GM23248 (cell line): ENCODE measurements at regions not wholly inside any gene's neighbourhood (a gene's known extent, or its start where the extent isn't known, plus 50 kb on each side); places are given as distances from the start of the nearest gene placed in this dataset.

ENCODE experiments used
- DNase-seq: peaks from one replicate; pipeline ENCODE4 v3.0.0-alpha.2; 2015
- H2AFZ ChIP-seq: fragments of 200-600 bp; sonication (generic); 2 replicates; pipeline ENCODE4 v1.6.1; 2016; ENCODE audit warnings: antibody characterized with exemption
- H3F3A ChIP-seq: fragments of 200-600 bp; sonication (generic); 2 replicates; pipeline ENCODE4 v1.6.1; 2016; ENCODE audit warnings: mild to moderate bottlenecking, antibody characterized with exemption, mixed run types; ENCODE audit not compliant: insufficient read depth
- H3K27ac ChIP-seq: fragments of 200-600 bp; sonication (generic); 2 replicates; pipeline ENCODE4 v1.5.1; 2016; ENCODE audit warnings: mild to moderate bottlenecking
- H3K27me3 ChIP-seq: fragments of 200-600 bp; sonication (generic); replicated peaks from 2 replicates; pipeline ENCODE4 v1.6.1; 2016; ENCODE audit warnings: mild to moderate bottlenecking; ENCODE audit not compliant: insufficient read depth
- H3K36me3 ChIP-seq: fragments of 200-600 bp; sonication (generic); 2 replicates; pipeline ENCODE4 v1.6.1; 2016; ENCODE audit warnings: low read depth, mild to moderate bottlenecking
- H3K4me1 ChIP-seq: fragments of 200-600 bp; sonication (generic); 2 replicates; pipeline ENCODE4 v1.6.1; 2016; ENCODE audit warnings: mild to moderate bottlenecking; ENCODE audit not compliant: insufficient read depth
- H3K4me2 ChIP-seq: fragments of 200-600 bp; sonication (generic); one replicate; pipeline ENCODE4 v1.6.1; 2016; ENCODE audit warnings: mild to moderate bottlenecking; ENCODE audit not compliant: unreplicated experiment
- H3K4me3 ChIP-seq: fragments of 200-600 bp; sonication (generic); 2 replicates; pipeline ENCODE4 v1.5.1; 2016; ENCODE audit warnings: mild to moderate bottlenecking
- H3K79me2 ChIP-seq: fragments of 200-600 bp; sonication (generic); 2 replicates; pipeline ENCODE4 v1.6.1; 2016; ENCODE audit warnings: mild to moderate bottlenecking; ENCODE audit not compliant: insufficient read depth
- H3K9ac ChIP-seq: fragments of 200-600 bp; sonication (generic); 2 replicates; pipeline ENCODE4 v1.6.1; 2016; ENCODE audit warnings: mild to moderate bottlenecking
- H3K9me2 ChIP-seq: fragments of 200-600 bp; sonication (generic); 2 replicates; pipeline ENCODE4 v1.6.1; 2016; ENCODE audit warnings: mixed run types, mild to moderate bottlenecking, moderate library complexity; ENCODE audit not compliant: insufficient read depth
- H3K9me3 ChIP-seq: fragments of 200-600 bp; sonication (generic); one replicate; pipeline ENCODE4 v1.6.1; 2017; ENCODE audit warnings: low read depth
- H4K20me1 ChIP-seq: fragments of 200-600 bp; sonication (generic); 2 replicates; pipeline ENCODE4 v1.6.0; 2016; ENCODE audit not compliant: insufficient read depth
- EZH2 ChIP-seq: fragments of 200-600 bp; sonication (generic); IDR thresholded peaks from 2 replicates; pipeline ENCODE4 v1.6.1; 2018; ENCODE audit warnings: antibody characterized with exemption, mild to moderate bottlenecking; ENCODE audit not compliant: insufficient read depth, poor library complexity, severe bottlenecking
- EZH2phosphoT487 ChIP-seq: fragments of 200-600 bp; sonication (generic); IDR thresholded peaks from 2 replicates; pipeline ENCODE4 v1.6.1; 2018; ENCODE audit warnings: antibody characterized with exemption, moderate library complexity, mild to moderate bottlenecking, low read depth; ENCODE audit not compliant: insufficient read depth
- WGBS, 2 experiments: methylation state at CpG; one replicate each; pipeline ENCODE4 v1.1.6; 2015 to 2017; ENCODE audit warnings: low lambda C conversion rate in 2 of 2, low coverage in 1 of 2; ENCODE audit errors: missing lambda C conversion rate in 2 of 2; 5-methylcytosine and 5-hydroxymethylcytosine counted together
- in situ Hi-C: fragments of 300-500 bp; cut with MboI; formaldehyde crosslinking; loops from 2 replicates; pipeline ENCODE4 v1.15.0; 2020

DNA sequence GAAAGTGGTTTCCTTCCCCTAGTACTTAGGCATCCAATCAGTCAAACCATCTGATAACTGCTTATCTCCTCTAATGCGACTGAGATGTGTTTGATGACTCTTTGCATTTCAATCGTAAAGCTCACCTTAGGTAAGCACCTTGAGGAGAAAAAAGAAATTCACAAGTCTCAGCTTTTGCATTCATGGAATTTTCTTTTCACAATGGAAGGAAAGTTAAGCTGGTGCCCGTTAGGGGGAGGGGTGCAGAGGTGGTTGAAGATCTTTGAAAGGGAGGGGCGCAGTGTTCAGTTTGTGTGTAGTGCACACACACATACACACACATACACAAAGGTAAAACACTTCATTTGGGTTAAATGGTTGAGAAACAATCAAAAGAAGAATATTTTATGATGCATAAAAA is 87.1 kb upstream of the SALL4 start:
- H3K9me3 ChIP-seq = no peaks in the 10 kb centered on the region
- H3K79me2 ChIP-seq = no peaks in the 10 kb centered on the region
- H3K36me3 ChIP-seq = no peaks in the 10 kb centered on the region
- H3K27ac ChIP-seq = no peak overlapping the region
- no peak overlapping the region for H3K9ac ChIP-seq
- in situ Hi-C loops = no loop called here
- no peaks in the 10 kb centered on the region for H4K20me1 ChIP-seq
- H3F3A ChIP-seq = no peaks in the 10 kb centered on the region
- no peak for DNase-seq
- H3K4me2 ChIP-seq = no peak overlapping the region
- peaks cover 3% of the 10 kb centered on the region; the same call in 1 of the 2 replicates for H3K4me1 ChIP-seq
- TF ChIP-seq EZH2 (no peak), EZH2phosphoT487 (no peak)
- no peaks in the 10 kb centered on the region for H3K9me2 ChIP-seq
- 60 to 61% methylated on average over 4 of the region's 4 CpGs for WGBS, 2 experiments
- peaks cover 10% of the 10 kb centered on the region for H3K27me3 ChIP-seq
- H2AFZ ChIP-seq = no peak overlapping the region
- H3K4me3 ChIP-seq = no peak overlapping the region

DNA sequence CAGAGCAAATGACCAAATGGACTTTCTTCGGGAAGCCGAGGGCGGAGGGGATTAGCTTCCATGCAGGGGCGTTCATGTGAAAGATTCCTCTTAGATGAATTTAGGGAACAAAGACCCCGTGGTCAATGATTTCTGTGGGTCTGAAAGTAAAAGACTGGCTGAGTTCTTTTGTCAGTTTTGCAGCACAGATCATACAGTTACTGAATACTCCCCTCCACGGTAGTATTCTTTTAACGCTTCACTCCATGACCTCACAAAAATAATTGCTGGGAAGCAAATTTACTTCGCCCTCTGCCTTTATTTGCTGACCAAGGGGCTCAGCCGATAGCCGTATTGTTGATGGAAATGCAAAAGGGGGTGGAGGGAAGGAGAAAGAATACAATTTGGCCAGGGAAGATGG is 86.0 kb upstream of the SALL4 start:
- no peaks in the 10 kb centered on the region for H3K9me2 ChIP-seq
- no peaks in the 10 kb centered on the region for H3K9me3 ChIP-seq
- TF ChIP-seq EZH2 (no peak), EZH2phosphoT487 (no peak)

DNA sequence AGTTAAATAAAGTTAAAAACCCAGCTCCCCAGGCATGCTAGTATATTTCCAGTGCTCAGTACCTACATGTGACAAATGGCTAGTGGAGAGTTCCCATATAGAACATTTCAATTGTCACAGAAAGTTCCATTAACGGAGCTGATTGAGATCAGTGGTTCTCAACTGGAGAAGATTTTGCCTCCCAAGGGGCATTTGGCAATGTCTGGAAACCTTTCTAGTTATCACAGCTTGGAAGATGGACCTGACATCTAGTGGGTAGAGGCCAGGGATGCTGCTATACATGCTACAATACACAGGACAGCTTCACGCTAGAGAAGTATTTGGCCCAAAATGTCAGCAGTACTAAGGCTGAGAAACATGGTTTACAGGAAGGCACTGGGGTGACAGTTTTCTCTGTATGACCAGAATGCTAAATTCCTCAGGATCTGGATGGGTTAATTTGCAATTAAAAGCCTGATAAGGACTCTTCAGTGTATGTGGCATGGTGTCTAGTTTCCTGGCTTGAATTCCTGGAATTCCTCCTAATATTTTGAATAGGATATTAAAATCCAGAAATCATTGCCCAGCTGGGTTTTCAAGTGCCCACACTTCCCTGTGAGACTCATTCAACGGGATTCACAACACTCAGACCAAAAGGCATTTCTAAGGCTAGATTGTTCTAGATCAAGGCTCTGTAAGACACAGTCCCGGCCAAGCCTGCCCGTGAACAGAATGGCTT is 84.7 kb upstream of the SALL4 start:
- DNase-seq = no peak
- Histone ChIP-seq H3K36me3 (no peaks in the 10 kb centered on the region), H3K9ac (no peak overlapping the region), H3K27ac (no peak overlapping the region), H3F3A (no peaks in the 10 kb centered on the region), H3K9me2 (no peaks in the 10 kb centered on the region), H3K79me2 (no peaks in the 10 kb centered on the region), H2AFZ (no peak overlapping the region), H3K4me3 (no peak overlapping the region), H3K4me2 (no peak overlapping the region), H4K20me1 (no peaks in the 10 kb centered on the region), H3K9me3 (no peaks in the 10 kb centered on the region), H3K27me3 (peaks cover 10% of the 10 kb centered on the region), H3K4me1 (peaks cover 5% of the 10 kb centered on the region; the same call in 1 of the 2 replicates)
- 77% methylated on average over 5 of the region's 5 CpGs for WGBS, 2 experiments
- TF ChIP-seq EZH2 (no peak), EZH2phosphoT487 (no peak)
- in situ Hi-C loops = no loop called here

More for the DNA sequence above, 86.0 kb upstream of the SALL4 start:
- Histone ChIP-seq H3K27ac (no peak overlapping the region), H4K20me1 (no peaks in the 10 kb centered on the region), H3F3A (no peaks in the 10 kb centered on the region), H3K4me3 (no peak overlapping the region), H3K9ac (no peak overlapping the region), H3K36me3 (no peaks in the 10 kb centered on the region), H3K4me2 (no peak overlapping the region), H2AFZ (no peak overlapping the region), H3K79me2 (no peaks in the 10 kb centered on the region), H3K27me3 (peaks cover 10% of the 10 kb centered on the region), H3K4me1 (peaks cover 5% of the 10 kb centered on the region; the same call in 1 of the 2 replicates)
- no peak for DNase-seq
- 74 to 79% methylated on average over 10 of the region's 10 CpGs for WGBS, 2 experiments
- in situ Hi-C loops = no loop called here

DNA sequence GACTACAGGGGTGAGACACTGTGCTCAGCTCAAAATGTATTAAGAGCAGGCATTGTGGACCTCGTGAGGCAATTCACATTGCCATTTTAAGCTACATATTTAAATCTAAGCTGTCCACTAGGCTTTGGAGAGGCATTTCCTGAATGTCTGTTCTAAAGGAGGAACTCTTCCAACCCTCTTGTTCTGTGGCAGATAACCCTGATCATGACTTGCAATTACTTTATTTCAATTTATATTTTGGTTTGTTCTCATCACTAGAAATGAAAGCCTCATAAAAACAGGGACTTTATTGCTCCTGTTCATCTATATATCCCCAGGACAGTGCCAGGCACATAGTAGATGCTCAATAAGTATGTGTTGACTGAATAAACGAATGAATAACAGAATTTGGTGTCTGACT is 84.0 kb upstream of the SALL4 start:
- H3F3A ChIP-seq = no peaks in the 10 kb centered on the region
- in situ Hi-C loops = no loop called here
- DNase-seq = no peak

More for the DNA sequence above, 84.0 kb upstream of the SALL4 start:
- H3K36me3 ChIP-seq = no peaks in the 10 kb centered on the region
- H3K4me2 ChIP-seq = no peak overlapping the region
- no peaks in the 10 kb centered on the region for H3K9me3 ChIP-seq
- H3K27ac ChIP-seq = no peak overlapping the region
- TF ChIP-seq EZH2 = no peak
- no peak for TF ChIP-seq EZH2phosphoT487
- H3K4me1 ChIP-seq = peaks cover 5% of the 10 kb centered on the region; the same call in 1 of the 2 replicates
- H2AFZ ChIP-seq = no peak overlapping the region
- no peak overlapping the region for H3K4me3 ChIP-seq
- no peaks in the 10 kb centered on the region for H4K20me1 ChIP-seq
- WGBS, 2 experiments = 52 to 61% methylated on average over 2 of the region's 2 CpGs
- H3K9ac ChIP-seq = no peak overlapping the region
- peaks cover 10% of the 10 kb centered on the region for H3K27me3 ChIP-seq
- H3K79me2 ChIP-seq = no peaks in the 10 kb centered on the region
- H3K9me2 ChIP-seq = no peaks in the 10 kb centered on the region
